GM21381 (cell line): ENCODE measurements at regions not wholly inside any gene's neighbourhood (a gene's known extent, or its start where the extent isn't known, plus 50 kb on each side); places are given as distances from the start of the nearest gene placed in this dataset.
A peak's percentile ranks its signal among the peaks of the same experiment; 100 is the strongest.
"Not testable (repeated sequence)": the region's sequence is repeated elsewhere in the genome, so short reads cannot be mapped to it uniquely, and the experiment has no call there.

Source experiments
- ATAC-seq: cut with Tn5 transposase; IDR thresholded peaks from one replicate; pipeline ENCODE4 v1.9.1; 2021; ENCODE audit warnings: mild to moderate bottlenecking, moderate library complexity; ENCODE audit not compliant: unreplicated experiment

DNA sequence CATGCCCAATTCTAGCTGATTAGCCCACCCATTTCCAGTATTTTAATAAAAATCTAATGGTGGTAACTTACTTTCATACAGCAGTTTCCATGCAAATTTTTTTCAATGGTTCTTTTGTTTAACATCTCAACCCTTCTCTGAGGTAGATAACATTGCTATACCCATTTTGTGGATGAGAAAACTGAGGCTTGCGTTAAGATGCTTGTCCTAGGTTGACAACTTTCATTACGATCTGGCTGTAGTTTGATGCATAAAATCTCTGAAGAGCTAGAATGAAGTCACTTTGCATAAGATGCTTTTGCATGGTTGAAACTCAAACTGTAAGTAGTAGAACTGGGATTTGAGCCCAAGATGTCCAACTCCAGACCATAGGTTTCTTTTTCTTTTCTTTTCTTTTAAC, 309.5 kb upstream of the PODXL start:
- no peak for ATAC-seq

DNA sequence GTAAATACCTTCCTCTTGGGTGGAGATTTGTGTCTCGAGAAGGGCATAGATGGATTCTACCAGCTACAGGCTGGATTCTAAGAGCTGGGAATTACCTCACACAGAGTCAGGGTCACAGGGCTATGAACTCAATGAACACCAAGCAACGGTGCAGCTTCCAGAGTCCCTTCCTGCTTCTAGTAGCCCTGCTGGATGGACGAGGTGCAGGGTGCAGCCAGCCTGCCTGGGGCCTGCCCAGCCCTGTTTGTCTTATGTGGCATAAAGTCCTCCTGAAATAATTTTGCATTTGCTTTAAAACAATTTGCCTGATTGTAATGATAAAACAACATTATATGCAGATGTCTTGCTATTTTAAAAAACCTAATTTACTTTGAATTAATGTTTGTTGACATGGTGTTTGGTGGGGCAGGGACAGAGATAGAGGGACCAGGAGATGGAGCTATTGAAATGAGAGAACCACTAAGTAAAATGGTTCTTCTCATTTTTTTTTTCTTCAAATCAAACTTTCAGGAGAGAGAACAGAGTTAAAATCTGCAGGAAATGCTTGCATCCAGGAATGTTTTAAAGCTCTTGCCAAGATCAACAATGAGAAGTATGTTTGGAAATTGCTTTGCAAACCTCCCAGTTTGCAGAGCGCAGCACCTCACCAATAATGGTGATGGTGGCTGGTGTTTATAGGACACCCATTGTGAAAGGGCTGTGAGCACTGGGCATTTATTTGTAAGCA, 305.4 kb upstream of the PODXL start:
- no peak for ATAC-seq

DNA sequence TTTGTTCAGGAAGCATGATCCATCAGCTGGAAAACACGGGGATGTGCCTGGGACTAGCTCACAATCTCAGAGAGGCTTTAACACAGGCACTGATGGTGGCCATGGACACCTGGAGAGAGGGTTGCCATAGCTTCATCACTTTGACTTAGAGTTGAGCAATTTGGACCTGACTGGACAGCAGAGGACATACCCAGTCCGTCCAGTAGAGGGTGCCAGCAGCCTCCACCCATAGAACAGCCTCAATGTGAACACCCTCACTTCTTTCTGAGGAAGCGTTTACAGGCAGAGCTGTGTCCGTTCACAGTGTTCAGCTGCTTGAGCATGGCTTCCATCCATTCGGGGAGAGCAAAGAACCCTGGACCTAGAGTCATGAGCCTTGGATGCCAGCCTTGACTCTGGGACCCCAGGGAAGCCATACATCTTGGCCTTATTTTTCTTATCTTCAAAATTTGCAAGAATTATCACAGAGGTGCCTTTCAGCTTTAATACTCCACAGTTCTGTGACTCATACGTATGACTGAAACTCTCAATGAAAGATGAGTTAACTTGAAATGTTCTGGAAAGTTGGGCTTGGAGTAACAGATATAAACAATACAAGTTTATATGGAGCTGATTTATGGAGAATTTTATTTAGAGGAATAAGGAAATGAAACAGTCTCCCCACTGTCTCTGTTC, 302.9 kb upstream of the PODXL start:
- ATAC-seq: peak; percentile 84

DNA sequence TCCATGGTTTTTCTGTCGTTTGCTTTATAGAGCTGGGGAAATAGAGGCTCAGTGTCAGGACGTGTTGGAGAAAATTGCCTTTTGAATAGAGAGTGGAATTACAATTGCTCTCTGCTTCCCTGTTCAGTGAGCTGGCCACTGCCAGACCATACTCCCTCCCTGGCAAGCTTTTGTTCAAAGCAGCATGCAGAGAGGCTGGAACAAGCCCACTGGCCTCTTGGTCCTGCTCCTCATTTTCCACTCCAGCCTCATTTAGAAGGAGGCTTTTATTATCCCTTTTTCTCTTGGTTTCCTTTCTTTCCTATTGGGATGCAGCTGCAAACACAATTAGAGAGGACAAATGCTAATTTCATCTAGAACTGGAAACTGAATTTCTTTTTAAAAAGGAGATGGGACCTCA, 302.2 kb upstream of the PODXL start:
- no peak for ATAC-seq

DNA sequence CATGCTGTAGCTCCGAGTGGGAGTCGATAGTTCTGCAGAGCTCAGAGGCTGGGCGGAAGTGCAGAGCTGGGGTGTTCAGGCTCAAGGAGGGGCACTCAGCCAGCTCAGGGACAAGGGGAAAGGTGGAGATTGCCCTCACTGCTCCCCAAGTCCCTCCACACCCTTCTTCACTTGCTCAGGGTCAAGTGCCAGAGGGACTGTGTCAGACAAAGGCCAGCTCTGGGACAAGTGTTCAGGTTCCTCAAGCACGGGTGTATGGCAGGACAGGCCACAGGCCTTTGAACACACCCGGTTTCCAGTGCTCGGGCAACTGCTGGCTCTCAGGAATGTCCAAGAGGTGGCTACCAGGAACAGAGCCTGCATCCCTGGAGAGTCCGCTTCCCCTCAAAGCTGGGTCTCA, 293.0 kb upstream of the PODXL start:
- no peak for ATAC-seq

DNA sequence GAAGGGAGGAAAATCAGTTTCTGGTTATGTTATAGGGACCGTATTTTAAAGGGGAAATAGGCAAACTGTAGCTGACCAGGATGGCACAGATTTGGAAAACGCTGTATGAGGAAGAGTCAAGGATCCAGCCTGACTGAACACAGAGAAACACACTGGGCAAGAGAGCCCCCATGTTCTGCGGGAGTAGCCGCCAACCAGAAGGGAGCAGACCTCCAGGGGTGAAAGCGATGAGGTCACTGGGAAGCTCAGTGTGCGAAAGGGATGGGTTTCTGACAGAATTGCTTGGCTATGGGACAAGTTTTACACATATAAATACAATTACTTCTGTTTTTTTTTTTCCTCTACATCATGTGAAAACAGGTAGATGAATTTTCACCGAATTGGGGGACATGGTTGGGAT, 291.6 kb upstream of the PODXL start:
- no peak for ATAC-seq

DNA sequence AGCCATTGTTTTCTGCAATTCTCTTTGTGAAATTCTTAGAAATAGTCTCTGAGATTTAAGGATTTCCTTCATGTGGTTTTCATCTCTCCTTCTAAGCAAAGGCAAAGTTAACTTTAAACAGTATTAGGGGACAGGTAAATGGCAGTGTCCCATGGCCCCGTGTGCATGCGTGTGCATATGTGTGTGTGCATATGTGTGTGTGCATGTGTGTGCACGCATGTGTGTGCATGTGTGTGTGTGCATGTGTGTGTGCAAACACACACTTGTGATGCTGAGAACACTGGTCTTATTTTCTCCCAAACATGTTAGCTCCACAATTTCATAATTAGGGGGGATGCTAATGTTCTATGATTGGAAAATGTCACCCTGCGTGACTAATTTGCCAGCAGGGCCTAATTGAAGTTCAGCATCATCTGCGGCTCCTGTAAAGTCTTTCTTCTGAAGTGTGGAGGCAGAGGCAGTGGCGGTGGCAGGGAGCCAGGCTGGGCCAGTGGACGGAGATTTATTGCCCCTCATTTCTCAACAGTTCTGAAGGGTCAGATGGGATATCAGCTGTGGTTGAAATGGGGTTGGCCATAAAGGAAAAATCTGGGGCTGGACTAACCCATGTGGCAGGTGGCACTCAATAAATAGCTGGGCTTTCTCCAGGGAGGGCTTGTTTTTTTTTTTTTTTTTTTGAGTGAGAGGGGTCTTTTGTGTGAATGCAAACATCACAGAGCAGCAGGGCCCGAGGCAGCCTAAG, 289.3 kb upstream of the PODXL start:
- ATAC-seq: no peak

DNA sequence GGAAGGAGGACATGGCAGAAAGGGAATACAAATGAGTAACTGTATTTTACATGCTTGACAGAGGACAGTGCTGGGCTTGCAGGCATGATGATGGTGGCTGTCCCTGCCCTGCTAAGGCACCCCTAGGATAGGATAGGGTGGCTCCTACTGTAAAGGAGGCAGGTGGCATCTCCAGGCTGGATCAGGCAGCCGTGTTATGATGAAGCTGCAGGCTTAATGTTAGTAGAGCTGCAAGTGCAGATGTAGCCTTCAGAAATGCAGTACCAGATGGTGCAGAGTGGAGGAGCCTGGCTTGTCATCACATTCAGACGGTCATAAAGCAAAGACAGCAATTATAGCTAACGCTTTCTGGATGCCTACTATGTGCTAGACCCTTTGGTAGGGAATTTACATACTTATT, 287.9 kb upstream of the PODXL start:
- ATAC-seq: no peak

DNA sequence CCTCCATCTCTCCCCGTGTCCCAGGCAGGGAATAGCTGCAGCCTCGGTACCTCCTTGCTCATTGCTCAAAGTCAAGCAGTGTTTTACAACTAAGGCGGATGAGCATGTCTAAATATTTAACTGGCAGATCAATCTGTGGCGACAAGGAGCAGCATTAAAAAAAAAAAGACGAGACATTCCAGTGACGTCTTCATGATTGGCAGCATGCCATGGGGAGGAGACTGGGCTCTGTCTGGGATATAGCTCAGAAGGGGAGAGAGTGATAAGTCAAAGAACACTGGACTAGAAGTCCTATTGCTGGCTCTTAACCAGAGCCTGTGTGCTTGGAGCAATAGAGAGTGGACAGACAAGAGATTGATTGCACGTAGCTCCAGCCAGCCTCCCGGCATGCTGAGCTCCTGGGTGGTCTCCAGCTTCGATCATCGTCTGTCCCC, 287.5 kb upstream of the PODXL start:
- ATAC-seq: no peak

DNA sequence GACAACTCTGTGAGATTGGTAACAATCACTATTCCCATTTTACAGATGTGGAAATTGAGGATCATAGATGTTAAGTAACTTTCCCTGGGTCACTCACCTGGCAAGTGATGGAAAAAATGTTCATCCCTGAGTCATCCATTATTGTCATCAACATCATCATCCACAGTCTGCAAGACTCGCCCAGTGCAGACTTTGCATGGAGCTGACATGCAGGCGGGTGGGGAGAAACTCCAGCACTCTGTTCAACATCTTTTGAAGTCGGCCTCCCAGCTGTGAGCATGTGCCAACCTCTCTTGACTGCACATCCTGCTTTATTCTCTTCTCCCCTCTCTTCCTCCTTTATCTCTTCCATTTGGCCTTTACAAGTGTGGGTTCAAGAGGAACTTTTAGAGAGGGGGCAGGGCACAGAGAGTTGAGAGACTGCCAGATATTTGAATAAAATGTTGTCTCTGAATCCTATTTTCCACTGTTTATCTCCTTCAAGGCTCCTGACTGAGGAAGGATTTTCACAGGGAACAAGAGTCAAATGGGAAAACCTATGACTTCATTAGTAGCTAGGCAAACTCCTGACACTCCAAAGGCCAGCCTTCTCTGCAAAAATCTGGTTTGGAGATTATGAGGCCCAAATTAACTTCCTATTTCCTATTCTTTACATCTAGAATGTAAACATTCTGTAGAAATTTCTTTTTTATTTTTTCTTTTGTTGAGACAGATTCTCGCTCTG, 283.7 kb upstream of the PODXL start:
- ATAC-seq: no peak

DNA sequence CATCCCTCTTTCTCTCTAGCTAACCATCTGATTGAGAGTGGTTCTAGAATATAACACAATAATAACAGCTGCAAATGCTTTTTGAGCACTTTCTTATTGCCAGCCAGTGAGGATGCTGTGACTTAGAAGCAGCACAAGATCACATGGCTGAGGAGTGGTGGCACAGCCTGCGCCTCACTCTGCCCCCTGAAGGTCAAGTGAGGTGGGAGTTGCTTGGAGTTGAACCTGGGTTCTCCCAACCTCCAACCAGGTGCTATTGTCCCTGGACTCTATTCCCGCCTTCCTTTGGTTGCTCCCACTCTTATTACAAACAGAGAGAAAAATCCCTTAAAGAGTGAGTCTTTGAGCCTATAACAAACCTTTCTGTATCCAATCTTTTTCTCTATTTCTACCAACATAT, 280.3 kb upstream of the PODXL start:
- no peak for ATAC-seq

DNA sequence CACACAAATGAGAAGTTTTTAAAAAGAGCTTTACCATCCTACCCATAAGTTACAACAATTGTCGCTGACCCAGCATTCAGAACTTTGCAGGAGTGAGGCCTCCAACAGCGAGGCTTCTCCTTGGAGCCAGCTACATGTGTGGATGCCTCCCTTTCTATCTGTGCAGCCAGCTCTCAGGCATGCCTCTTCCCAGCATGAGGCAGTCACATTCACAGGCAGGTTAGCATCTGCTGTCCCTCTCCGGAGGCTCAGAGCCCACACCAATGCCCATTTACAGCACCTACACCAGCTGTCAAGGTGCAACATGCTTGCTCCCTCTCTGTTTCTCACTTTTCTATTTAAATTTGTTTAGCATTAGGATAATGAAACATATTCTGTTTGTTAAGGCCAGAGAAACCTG, 278.7 kb upstream of the PODXL start:
- no peak for ATAC-seq

DNA sequence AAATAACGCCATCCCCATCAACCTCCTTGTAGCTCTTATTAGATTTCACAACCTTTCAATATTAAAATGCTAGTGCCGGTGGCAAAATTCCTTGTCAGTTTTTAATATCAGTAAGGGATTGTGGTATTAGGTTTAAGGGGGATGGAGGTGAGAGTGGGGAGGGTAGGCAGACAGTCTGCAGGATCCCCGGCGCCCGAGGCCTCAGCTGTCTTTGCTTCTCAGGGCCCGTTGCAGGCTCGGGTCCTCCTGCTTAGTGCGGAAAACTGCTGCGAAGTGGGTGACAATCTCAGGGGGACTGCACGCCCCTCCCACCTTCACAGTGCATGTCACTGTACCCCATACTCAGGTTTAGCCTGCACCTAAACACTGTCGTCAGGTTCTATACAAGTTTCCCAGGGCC, 274.3 kb upstream of the PODXL start:
- ATAC-seq: no peak

DNA sequence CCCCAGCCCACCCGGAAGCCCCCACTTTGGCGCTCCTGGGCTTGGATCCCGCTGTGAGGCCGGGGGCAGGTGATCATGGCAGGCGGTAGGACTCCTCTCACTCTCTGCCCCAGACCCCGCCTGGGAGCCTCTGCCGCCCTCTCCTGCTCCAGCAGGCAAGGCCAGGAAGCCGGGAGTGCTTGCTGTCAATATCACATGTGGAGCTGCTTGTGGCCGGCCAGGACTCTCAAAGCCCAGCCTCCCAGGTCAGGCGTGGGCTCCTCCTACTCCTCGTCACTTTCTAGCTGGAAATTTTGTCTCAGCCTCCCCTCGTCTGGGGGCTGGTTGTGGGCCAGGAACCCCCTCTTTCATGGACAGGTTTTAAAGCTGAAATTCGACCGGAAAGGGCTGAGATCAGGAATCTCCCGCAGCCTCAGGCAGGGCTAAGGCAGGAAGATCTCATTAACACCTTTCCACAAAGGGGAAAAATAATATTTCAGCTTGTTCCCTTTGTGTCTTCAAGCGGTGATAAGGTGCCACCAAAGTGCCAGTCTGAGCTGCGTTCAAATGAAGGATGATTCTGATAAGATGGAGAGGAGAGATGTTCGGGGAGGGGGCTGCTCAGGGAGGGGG, 273.6 kb upstream of the PODXL start:
- ATAC-seq: no peak

DNA sequence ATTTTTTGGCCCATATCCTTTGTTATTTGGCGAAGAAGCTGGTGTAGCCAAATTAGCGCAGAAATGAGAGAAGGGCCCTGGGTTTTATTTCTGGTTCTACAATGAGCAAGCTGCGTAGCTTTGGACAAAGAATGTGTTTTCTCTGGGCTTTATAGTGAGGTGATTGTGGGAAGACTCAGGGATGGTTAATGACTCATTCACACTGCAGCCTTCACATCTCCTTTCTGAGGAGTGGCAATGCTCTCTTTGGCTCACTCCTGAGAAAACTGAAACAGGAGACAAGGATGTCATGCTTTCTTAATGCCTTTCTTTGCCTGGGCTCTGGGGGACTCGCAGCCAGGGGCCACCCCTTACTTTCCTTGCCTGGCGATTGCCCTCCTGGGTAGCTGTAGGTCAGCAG, 271.0 kb upstream of the PODXL start:
- no peak for ATAC-seq

DNA sequence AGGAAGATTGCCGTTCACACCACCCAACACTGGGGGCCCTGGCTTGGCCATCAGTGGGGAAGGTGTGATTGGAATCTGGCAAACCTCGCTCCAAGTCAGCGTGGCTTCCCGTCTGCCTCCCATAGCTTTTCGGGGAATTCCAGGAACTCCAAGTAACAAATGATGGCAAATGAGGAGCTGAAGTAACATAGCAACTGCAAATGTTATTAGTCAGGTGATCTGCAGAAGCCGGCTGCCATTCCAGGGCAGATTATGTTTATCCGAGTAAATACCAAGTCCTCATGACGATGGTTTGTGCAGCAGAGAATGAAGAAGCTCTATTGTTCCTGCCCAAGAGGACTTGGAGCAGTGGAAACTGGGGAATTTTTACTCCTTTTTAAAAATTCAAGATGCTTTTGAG, 270.5 kb upstream of the PODXL start:
- ATAC-seq: no peak

DNA sequence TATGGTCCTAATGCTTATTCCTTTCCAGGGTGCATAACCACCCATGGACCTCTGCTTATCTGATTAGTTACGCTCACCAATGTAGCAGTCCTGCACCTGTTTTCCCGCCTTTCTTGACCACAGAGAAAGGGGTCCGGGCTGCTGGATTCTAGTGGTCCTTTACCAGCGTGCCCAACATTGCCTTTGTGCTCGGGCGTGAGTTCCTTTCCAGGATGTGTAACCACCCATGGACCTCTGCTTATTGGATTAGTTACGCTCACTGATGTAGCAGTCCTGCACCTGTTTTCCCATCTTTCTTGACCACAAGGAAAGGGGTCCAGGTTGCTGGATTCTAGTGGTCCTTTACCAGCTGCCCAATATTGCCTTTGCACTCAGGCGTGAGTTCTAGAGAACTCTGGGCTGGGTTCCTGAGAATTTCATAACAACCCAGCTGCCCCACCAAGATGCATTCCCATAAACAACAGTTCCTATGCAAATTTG, 267.6 kb upstream of the PODXL start:
- ATAC-seq: not testable (repeated sequence)

DNA sequence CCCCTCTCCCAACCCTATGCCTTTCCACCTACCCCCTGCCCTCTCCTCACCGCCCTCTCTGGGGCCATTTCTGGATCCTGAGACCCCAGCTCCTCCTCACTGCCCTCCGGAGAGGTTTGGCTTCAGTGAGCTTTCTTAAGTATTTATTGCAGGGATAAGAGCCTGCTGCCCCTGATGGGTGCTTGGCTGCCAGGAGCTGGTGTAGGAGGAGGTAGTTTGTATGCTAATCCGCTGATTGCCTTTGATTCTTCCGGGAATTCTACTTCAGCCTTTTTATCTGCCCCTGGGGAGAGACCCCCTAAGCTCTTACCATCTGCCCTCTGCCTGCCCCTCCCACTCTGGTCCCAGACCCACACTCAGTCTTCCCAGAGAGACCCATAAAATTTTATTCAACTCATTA, 263.5 kb upstream of the PODXL start:
- ATAC-seq: no peak

DNA sequence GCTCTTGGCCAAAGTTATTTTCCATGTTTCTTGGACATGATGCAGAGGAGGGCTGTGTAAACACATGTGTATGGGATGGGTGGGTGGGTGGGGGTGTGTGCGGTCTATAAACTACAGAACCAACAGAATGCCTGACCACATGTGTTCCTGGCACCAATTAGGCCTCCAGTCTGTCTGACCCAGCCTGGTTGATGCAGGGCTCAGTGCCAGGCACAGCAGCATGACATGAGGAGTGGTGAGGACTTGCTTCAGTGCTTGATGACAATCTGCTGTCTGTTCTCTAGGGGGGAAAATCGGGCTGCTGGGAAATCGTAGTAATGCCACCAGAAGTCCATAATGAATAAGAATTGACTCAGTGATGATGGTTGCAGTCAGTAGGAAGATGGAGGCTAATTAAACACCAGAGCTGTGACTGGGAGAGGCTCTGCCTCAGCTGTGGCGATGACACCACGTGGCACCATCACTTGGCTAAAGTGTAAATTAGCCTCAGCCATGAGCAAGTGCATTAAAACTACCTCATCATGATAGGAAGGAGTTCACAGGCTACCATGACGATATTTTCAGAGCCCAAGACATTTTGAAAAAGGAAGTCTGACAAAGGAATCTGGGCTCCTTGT, 260.1 kb upstream of the PODXL start:
- no peak for ATAC-seq

DNA sequence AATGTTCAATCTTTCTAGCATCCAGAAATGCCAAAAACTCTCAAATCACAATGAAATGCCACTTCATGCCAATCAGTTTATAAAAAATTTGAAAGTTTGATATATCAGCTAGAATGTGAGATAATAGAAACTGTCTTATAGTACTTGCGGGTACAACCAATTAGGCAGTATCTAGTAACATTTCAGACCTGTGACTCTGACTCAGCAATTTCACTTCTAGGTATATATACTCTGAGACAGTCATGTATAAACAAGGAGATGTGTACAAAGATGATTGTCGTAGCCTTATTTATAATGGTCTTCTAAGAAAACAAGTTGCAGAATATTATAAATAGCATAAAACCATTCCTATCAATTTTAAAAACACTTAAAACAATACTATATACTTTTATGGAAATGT, 252.3 kb upstream of the PODXL start:
- no peak for ATAC-seq
